ENCODE measurements at regions not wholly inside any gene's neighbourhood (a gene's known extent, or its start where the extent isn't known, plus 50 kb on each side); places are given as distances from the start of the nearest gene placed in this dataset.

DNA sequence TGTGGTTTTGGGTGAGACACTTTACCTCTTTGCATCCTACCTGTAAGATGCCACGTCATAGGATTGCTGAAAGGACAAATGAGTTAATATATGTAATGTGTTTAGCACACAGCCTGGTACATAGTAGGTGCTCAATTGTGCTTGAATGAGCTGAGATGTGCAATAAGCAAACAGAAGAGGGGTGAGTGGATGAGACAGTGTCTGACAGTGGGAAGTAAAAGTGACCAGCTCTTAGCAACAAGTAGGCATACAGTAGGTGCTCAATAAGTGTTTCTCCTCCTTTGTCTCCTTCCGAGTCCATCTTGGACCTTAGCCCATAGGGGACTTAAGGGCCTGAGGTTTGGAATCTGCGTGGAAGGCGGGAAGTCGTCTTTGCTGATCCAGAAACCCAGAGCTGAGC is 104.7 kb downstream of the CEBPB start:
- TF ChIP-seq EZH2 (IDR thresholded peaks at IDR 0.05; ENCODE audit: borderline replicate concordance, low read length) (no peak), CTCF (IDR thresholded peaks at IDR 0.05; ENCODE audit: low read length) (no peak)
